ENCODE measurements at regions not wholly inside any gene's neighbourhood (a gene's known extent, or its start where the extent isn't known, plus 50 kb on each side); places are given as distances from the start of the nearest gene placed in this dataset.

GRCh38 chr9:28177142-28177541, 603.9 kb upstream of the C9orf72 start:
- H3K4me3 Mint-ChIP-seq: no peak overlapping the region
- H3K36me3 Mint-ChIP-seq (ENCODE audit: low read depth): no peaks in the 10 kb centered on the region
- H3K27me3 Mint-ChIP-seq: no peaks in the 10 kb centered on the region
- H3K27ac Mint-ChIP-seq: no peak overlapping the region
- no peaks in the 10 kb centered on the region for H3K9me3 Mint-ChIP-seq
- ChIA-PET POLR2A (no interaction called here), CTCF (no interaction called here)
- no peak for DNase-seq
- H3K4me1 Mint-ChIP-seq: no peaks in the 10 kb centered on the region

GRCh38 chr9:28177925-28178324, 604.6 kb upstream of the C9orf72 start:
- Mint-ChIP-seq H3K27ac (no peak overlapping the region), H3K4me1 (no peaks in the 10 kb centered on the region), H3K9me3 (no peaks in the 10 kb centered on the region), H3K36me3 (ENCODE audit: low read depth) (no peaks in the 10 kb centered on the region), H3K27me3 (no peaks in the 10 kb centered on the region), H3K4me3 (no peak overlapping the region)
- CTCF ChIA-PET: no interaction called here
- POLR2A ChIA-PET: no interaction called here
- no peak for DNase-seq

- ChIA-PET CTCF (no interaction called here), POLR2A (no interaction called here)
- Mint-ChIP-seq H3K4me3 (no peak overlapping the region), H3K9me3 (peaks cover 6% of the 10 kb centered on the region), H3K27ac (no peak overlapping the region), H3K4me1 (no peaks in the 10 kb centered on the region), H3K36me3 (ENCODE audit: low read depth) (no peaks in the 10 kb centered on the region), H3K27me3 (no peaks in the 10 kb centered on the region)
- no peak for DNase-seq
These were observed 606.6 kb upstream of the C9orf72 start for GRCh38 chr9:28179893-28180292.

DNA sequence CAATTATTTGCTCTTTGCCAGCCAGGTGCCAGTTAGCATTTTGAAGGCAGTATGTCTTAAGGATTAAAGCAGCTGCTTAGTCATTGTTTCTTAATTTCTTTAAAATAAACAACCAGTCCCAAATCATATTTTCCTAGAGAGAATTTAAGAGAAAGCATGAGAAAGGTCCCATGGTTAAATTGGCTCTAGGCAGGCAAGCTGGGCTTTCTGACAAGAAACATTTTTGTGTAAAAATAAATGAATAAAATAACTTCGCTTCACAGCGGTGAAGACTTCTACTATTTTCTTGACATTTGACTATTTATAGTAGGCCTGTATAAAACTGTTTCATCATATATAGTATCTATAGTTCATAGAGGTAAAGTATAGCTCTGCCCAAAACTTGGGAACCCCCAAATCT, 617.7 kb upstream of the C9orf72 start:
- DNase-seq: no peak
- Mint-ChIP-seq H3K4me1 (no peaks in the 10 kb centered on the region), H3K27me3 (no peaks in the 10 kb centered on the region), H3K27ac (no peak overlapping the region), H3K9me3 (peaks cover 26% of the 10 kb centered on the region), H3K36me3 (ENCODE audit: low read depth) (no peaks in the 10 kb centered on the region), H3K4me3 (no peak overlapping the region)
- POLR2A ChIA-PET: no interaction called here
- CTCF ChIA-PET: no interaction called here

- Mint-ChIP-seq H3K9me3 (no peaks in the 10 kb centered on the region), H3K27ac (no peak overlapping the region), H3K36me3 (ENCODE audit: low read depth) (no peaks in the 10 kb centered on the region), H3K4me3 (no peak overlapping the region), H3K27me3 (no peaks in the 10 kb centered on the region), H3K4me1 (no peaks in the 10 kb centered on the region)
- CTCF ChIA-PET: no interaction called here
- POLR2A ChIA-PET: no interaction called here
- DNase-seq: no peak
These were observed 624.4 kb upstream of the C9orf72 start for GRCh38 chr9:28197653-28198052.

GRCh38 chr9:28203036-28203435, 629.8 kb upstream of the C9orf72 start:
- H3K27ac Mint-ChIP-seq: no peak overlapping the region
- CTCF ChIA-PET: no interaction called here
- no peaks in the 10 kb centered on the region for H3K4me1 Mint-ChIP-seq
- H3K4me3 Mint-ChIP-seq: no peak overlapping the region
- H3K36me3 Mint-ChIP-seq (ENCODE audit: low read depth): no peaks in the 10 kb centered on the region
- no peaks in the 10 kb centered on the region for H3K27me3 Mint-ChIP-seq
- DNase-seq: no peak
- POLR2A ChIA-PET: no interaction called here
- H3K9me3 Mint-ChIP-seq: peaks cover 4% of the 10 kb centered on the region

GRCh38 chr9:28206280-28206679, 633.0 kb upstream of the C9orf72 start:
- Mint-ChIP-seq H3K4me3 (no peak overlapping the region), H3K9me3 (peaks cover 4% of the 10 kb centered on the region), H3K4me1 (no peaks in the 10 kb centered on the region), H3K36me3 (ENCODE audit: low read depth) (no peaks in the 10 kb centered on the region), H3K27ac (no peak overlapping the region), H3K27me3 (no peaks in the 10 kb centered on the region)
- ChIA-PET CTCF (interaction anchor here (0.6 kb wide), 1 partner anchor 798 kb away, joined by 3 read pairs; no protein-coding TSS in a partner anchor), POLR2A (no interaction called here)
- DNase-seq: no peak

GRCh38 chr9:28207657-28208056, 634.4 kb upstream of the C9orf72 start:
- H3K36me3 Mint-ChIP-seq (ENCODE audit: low read depth): no peaks in the 10 kb centered on the region
- no peak overlapping the region for H3K27ac Mint-ChIP-seq
- H3K27me3 Mint-ChIP-seq: no peaks in the 10 kb centered on the region
- H3K9me3 Mint-ChIP-seq: peaks cover 4% of the 10 kb centered on the region
- POLR2A ChIA-PET: no interaction called here
- no peaks in the 10 kb centered on the region for H3K4me1 Mint-ChIP-seq
- DNase-seq: no peak
- no peak overlapping the region for H3K4me3 Mint-ChIP-seq
- CTCF ChIA-PET: no interaction called here

GRCh38 chr9:28209130-28209529, 635.8 kb upstream of the C9orf72 start:
- Mint-ChIP-seq H3K27ac (no peak overlapping the region), H3K4me3 (no peak overlapping the region), H3K4me1 (no peaks in the 10 kb centered on the region), H3K27me3 (no peaks in the 10 kb centered on the region), H3K9me3 (peaks cover 4% of the 10 kb centered on the region), H3K36me3 (ENCODE audit: low read depth) (no peaks in the 10 kb centered on the region)
- ChIA-PET POLR2A (no interaction called here), CTCF (no interaction called here)
- DNase-seq: no peak

DNA sequence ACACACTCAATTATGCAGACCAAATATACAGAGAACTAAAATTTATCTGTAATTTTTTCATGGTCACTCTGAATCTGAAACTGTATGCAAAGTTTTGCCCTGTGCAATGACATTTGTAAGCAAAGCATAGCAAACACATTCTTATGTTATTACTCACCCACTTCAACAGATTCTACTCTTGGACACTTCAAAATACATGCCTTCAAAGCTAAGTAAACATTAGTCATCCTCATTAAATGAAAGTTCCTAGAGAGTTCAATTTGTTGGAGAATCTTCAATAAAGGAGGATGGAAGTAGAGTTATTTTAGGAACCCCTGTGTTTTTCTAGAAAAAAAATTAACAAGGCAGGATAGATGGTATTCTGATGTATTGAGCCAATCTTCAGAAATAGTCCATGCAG, 639.7 kb upstream of the C9orf72 start:
- H3K4me1 Mint-ChIP-seq: no peaks in the 10 kb centered on the region
- ChIA-PET POLR2A (no interaction called here), CTCF (no interaction called here)
- DNase-seq: no peak
- no peaks in the 10 kb centered on the region for H3K27me3 Mint-ChIP-seq
- H3K9me3 Mint-ChIP-seq: no peaks in the 10 kb centered on the region
- H3K4me3 Mint-ChIP-seq: no peak overlapping the region
- no peak overlapping the region for H3K27ac Mint-ChIP-seq
- no peaks in the 10 kb centered on the region for H3K36me3 Mint-ChIP-seq (ENCODE audit: low read depth)

- ChIA-PET CTCF (no interaction called here), POLR2A (no interaction called here)
- no peak for DNase-seq
- H3K9me3 Mint-ChIP-seq: no peaks in the 10 kb centered on the region
- H3K27ac Mint-ChIP-seq: no peak overlapping the region
- no peaks in the 10 kb centered on the region for H3K27me3 Mint-ChIP-seq
- no peaks in the 10 kb centered on the region for H3K4me1 Mint-ChIP-seq
- H3K4me3 Mint-ChIP-seq: no peak overlapping the region
- H3K36me3 Mint-ChIP-seq (ENCODE audit: low read depth): no peaks in the 10 kb centered on the region
These were observed 642.4 kb upstream of the C9orf72 start for GRCh38 chr9:28215536-28216299.

GRCh38 chr9:28232686-28233085, 659.4 kb upstream of the C9orf72 start:
- Mint-ChIP-seq H3K4me3 (no peak overlapping the region), H3K27me3 (no peaks in the 10 kb centered on the region), H3K27ac (no peak overlapping the region), H3K4me1 (no peaks in the 10 kb centered on the region), H3K9me3 (peaks cover 7% of the 10 kb centered on the region), H3K36me3 (ENCODE audit: low read depth) (no peaks in the 10 kb centered on the region)
- POLR2A ChIA-PET: no interaction called here
- CTCF ChIA-PET: no interaction called here
- no peak for DNase-seq

DNA sequence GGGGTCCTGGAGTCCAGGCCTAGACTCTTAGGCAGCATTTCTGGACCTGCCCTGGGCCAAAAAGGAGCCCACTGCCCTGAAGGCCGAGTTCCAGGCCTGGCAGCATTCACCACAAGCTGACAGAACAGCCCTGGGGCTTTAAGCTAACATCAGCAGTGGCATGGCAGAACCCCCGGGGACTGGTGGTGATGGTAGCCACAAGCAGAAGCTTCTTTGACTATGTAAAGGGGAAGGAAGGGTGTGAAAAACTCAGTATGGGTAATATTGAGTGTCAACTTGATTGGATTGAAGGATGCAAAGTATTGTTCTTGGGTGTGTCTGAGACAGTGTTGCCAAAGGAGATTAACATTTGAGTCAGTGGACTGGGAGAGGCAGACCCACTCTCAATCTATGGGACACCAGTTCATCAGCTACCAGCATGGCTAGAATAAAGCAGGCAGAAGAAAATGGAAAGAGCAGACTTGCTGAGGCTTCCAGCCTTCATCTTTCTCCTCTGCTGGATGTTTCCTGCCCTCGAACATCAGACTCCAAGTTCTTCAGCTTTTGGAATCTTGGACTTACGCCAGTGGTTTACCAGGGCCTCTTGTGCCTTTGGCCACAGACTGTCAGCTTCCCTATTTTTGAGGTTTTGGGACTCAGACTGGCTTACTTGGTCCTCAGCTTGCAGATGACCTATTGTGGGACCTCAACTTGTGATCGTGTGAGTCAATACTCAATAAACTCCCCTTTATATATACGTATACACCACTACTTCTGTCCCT, 661.0 kb upstream of the C9orf72 start:
- Mint-ChIP-seq H3K27me3 (no peaks in the 10 kb centered on the region), H3K4me1 (no peaks in the 10 kb centered on the region), H3K36me3 (ENCODE audit: low read depth) (no peaks in the 10 kb centered on the region), H3K9me3 (peaks cover 7% of the 10 kb centered on the region), H3K27ac (no peak overlapping the region), H3K4me3 (no peak overlapping the region)
- POLR2A ChIA-PET: no interaction called here
- CTCF ChIA-PET: no interaction called here
- no peak for DNase-seq

- H3K4me1 Mint-ChIP-seq: no peaks in the 10 kb centered on the region
- ChIA-PET CTCF (no interaction called here), POLR2A (no interaction called here)
- H3K27ac Mint-ChIP-seq: no peak overlapping the region
- no peaks in the 10 kb centered on the region for H3K27me3 Mint-ChIP-seq
- H3K9me3 Mint-ChIP-seq: peaks cover 7% of the 10 kb centered on the region
- no peak for DNase-seq
- no peaks in the 10 kb centered on the region for H3K36me3 Mint-ChIP-seq (ENCODE audit: low read depth)
- H3K4me3 Mint-ChIP-seq: no peak overlapping the region
These were observed 661.6 kb upstream of the C9orf72 start for GRCh38 chr9:28234894-28235277.

Measured in activated CD4-positive, alpha-beta memory T cell treated with anti-CD3 and anti-CD28 coated beads, Interleukin-2, amount 10 ng/mL, durations not matched to agents 7 days and 5 days (primary cell).